GM18868 (cell line): ENCODE measurements at regions not wholly inside any gene's neighbourhood (a gene's known extent, or its start where the extent isn't known, plus 50 kb on each side); places are given as distances from the start of the nearest gene placed in this dataset.
A peak's percentile ranks its signal among the peaks of the same experiment; 100 is the strongest.

Experiments used
- ATAC-seq: cut with Tn5 transposase; IDR thresholded peaks from one replicate; pipeline ENCODE4 v1.9.1; 2021; ENCODE audit warnings: mild to moderate bottlenecking, moderate library complexity; ENCODE audit not compliant: unreplicated experiment

- no peak for ATAC-seq
Observed at GRCh38 chr9:87236546-87236945, 261.1 kb upstream of the DAPK1 start.

- no peak for ATAC-seq
Observed at GRCh38 chr9:87237336-87237735, 260.3 kb upstream of the DAPK1 start.

- no peak for ATAC-seq
Observed at GRCh38 chr9:87238545-87238944, 259.1 kb upstream of the DAPK1 start.

GRCh38 chr9:87239312-87239711 lies 258.4 kb upstream of the DAPK1 start:
- ATAC-seq: no peak

- ATAC-seq: no peak
Observed at GRCh38 chr9:87243602-87244001, 254.1 kb upstream of the DAPK1 start.

- ATAC-seq: no peak
Observed at GRCh38 chr9:87245271-87245670, 252.4 kb upstream of the DAPK1 start.

- ATAC-seq: no peak
Observed at GRCh38 chr9:87247097-87247496, 250.6 kb upstream of the DAPK1 start.

GRCh38 chr9:87249029-87249428 lies 248.6 kb upstream of the DAPK1 start:
- no peak for ATAC-seq

GRCh38 chr9:87250205-87250604 lies 247.5 kb upstream of the DAPK1 start:
- ATAC-seq: no peak

GRCh38 chr9:87255431-87256155 lies 242.1 kb upstream of the DAPK1 start:
- ATAC-seq: no peak

- ATAC-seq: no peak
Observed at GRCh38 chr9:87256973-87257372, 240.7 kb upstream of the DAPK1 start.

- peak; percentile 83 for ATAC-seq
Observed at GRCh38 chr9:87259543-87260518, 237.8 kb upstream of the DAPK1 start.

- ATAC-seq: no peak
Observed at GRCh38 chr9:87263291-87263690, 234.4 kb upstream of the DAPK1 start.

GRCh38 chr9:87266697-87267096 lies 231.0 kb upstream of the DAPK1 start:
- no peak for ATAC-seq

- ATAC-seq: no peak
Observed at GRCh38 chr9:87267251-87268070, 230.2 kb upstream of the DAPK1 start.

- ATAC-seq: no peak
Observed at GRCh38 chr9:87269296-87270176, 228.1 kb upstream of the DAPK1 start.

GRCh38 chr9:87270221-87270847 lies 227.3 kb upstream of the DAPK1 start:
- no peak for ATAC-seq

GRCh38 chr9:87270848-87271234 lies 226.8 kb upstream of the DAPK1 start:
- ATAC-seq: no peak

- ATAC-seq: no peak
Observed at GRCh38 chr9:87271696-87272477, 225.8 kb upstream of the DAPK1 start.
